ENCODE measurements at regions not wholly inside any gene's neighbourhood (a gene's known extent, or its start where the extent isn't known, plus 50 kb on each side); places are given as distances from the start of the nearest gene placed in this dataset.

DNA sequence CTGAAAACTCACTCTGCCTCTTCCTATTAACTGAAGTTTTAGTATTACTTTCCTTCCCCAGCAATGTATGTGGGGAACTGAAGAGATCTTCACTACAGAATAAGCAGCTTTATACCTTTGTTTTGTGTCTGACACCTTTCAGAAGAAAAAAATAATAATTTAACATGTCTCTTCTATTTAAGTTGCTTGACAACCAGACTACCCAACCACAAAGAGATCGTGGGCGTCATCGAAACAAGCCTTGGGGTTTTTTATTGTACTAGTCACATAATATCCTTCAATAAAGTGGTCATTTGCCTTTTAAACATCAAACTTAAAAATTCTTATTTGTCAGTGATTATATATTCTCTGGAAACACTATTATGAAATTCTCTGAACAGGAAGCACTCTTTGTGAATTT lies 123.7 kb downstream of the CHD9NB start:
- intact Hi-C loops (cut with DNase I; ENCODE audit: low total_unique reads) (no loop called here), in situ Hi-C loops (cut with MboI; ENCODE audit: low pct_ligation_motif_present in 1 of 4, low pct_unique_long_range_greater_than_20kb in 1 of 4, low sequenced_read_pairs in 3 of 4) (no loop called here)
- Histone ChIP-seq H3K4me3 (no peak overlapping the region), H3K4me1 (no peaks in the 10 kb centered on the region), H3K27ac (no peak overlapping the region), H3K36me3 (no peaks in the 10 kb centered on the region), H3K9me3 (no peaks in the 10 kb centered on the region), H3K27me3 (no peaks in the 10 kb centered on the region)
- TF ChIP-seq POLR2AphosphoS5 (IDR thresholded peaks at IDR 0.05) (no peak), POLR2A (IDR thresholded peaks at IDR 0.05) (no peak), EP300 (IDR thresholded peaks at IDR 0.05; ENCODE audit: low read depth) (no peak)
- TF ChIP-seq, protein P1, sequence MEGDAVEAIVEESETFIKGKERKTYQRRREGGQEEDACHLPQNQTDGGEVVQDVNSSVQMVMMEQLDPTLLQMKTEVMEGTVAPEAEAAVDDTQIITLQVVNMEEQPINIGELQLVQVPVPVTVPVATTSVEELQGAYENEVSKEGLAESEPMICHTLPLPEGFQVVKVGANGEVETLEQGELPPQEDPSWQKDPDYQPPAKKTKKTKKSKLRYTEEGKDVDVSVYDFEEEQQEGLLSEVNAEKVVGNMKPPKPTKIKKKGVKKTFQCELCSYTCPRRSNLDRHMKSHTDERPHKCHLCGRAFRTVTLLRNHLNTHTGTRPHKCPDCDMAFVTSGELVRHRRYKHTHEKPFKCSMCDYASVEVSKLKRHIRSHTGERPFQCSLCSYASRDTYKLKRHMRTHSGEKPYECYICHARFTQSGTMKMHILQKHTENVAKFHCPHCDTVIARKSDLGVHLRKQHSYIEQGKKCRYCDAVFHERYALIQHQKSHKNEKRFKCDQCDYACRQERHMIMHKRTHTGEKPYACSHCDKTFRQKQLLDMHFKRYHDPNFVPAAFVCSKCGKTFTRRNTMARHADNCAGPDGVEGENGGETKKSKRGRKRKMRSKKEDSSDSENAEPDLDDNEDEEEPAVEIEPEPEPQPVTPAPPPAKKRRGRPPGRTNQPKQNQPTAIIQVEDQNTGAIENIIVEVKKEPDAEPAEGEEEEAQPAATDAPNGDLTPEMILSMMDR (IDR thresholded peaks at IDR 0.05) = no peak
- WGBS, 2 donors (ENCODE audit: low coverage in 1 of 2) = 67 to 73% methylated on average over 3 of the region's 3 CpGs
- no peak for DNase-seq

DNA sequence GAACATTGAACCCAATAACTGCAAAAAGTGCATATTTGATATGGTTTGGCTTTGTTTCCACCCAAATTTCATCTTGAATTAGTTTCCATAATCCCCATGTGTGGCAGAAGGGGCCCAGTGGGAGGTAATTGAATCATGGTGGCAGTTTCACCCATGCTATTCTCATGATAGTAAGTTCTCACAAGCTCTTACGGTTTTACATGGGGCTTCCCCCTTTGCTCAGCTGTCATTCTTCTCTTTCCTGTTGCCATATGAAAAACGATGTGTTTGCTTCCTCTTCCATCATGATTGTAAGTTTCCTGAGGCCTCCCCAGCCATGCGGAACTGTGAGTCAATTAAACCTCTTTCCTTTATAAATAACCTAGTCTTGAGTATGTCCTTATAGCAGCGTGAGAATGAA lies 127.6 kb downstream of the CHD9NB start:
- in situ Hi-C loops (cut with MboI; ENCODE audit: low pct_ligation_motif_present in 1 of 4, low pct_unique_long_range_greater_than_20kb in 1 of 4, low sequenced_read_pairs in 3 of 4) (no loop called here), intact Hi-C loops (cut with DNase I; ENCODE audit: low total_unique reads) (no loop called here)
- Histone ChIP-seq H3K9me3 (no peaks in the 10 kb centered on the region), H3K27ac (no peak overlapping the region), H3K4me1 (no peaks in the 10 kb centered on the region), H3K27me3 (no peaks in the 10 kb centered on the region), H3K4me3 (no peak overlapping the region), H3K36me3 (no peaks in the 10 kb centered on the region)
- 50 to 52% methylated on average over 4 of the region's 4 CpGs for WGBS, 2 donors (ENCODE audit: low coverage in 1 of 2)
- TF ChIP-seq, protein P1 (IDR thresholded peaks at IDR 0.05) = no peak
- TF ChIP-seq POLR2AphosphoS5 (IDR thresholded peaks at IDR 0.05) (no peak), POLR2A (IDR thresholded peaks at IDR 0.05) (no peak), EP300 (IDR thresholded peaks at IDR 0.05; ENCODE audit: low read depth) (no peak)
- no peak for DNase-seq

DNA sequence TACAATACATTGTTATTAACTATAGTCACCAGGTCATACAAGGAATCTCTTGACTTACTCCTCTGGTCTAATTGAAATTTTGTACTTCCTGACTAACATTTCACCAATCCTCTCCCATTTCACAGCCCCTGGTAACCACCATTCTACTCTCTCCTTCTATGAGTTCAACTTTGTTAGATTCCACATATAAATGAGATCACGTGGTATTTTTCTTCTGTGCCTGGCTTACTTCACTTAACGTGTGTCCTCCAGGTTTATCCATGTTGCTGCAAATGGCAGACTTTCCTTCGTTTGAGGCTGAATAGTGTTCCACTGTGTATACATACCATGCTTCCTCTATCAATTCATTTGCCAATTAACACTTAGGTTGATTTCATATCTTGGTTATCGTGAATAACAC lies 128.5 kb downstream of the CHD9NB start:
- Histone ChIP-seq H3K9me3 (no peaks in the 10 kb centered on the region), H3K4me3 (no peak overlapping the region), H3K27me3 (no peaks in the 10 kb centered on the region), H3K27ac (no peak overlapping the region), H3K4me1 (no peaks in the 10 kb centered on the region), H3K36me3 (no peaks in the 10 kb centered on the region)
- WGBS, 2 donors (ENCODE audit: low coverage in 1 of 2) = 71 to 75% methylated on average over 4 of the region's 4 CpGs
- intact Hi-C loops (cut with DNase I; ENCODE audit: low total_unique reads) = no loop called here
- TF ChIP-seq, protein P1 (IDR thresholded peaks at IDR 0.05) = no peak
- TF ChIP-seq EP300 (IDR thresholded peaks at IDR 0.05; ENCODE audit: low read depth) (no peak), POLR2AphosphoS5 (IDR thresholded peaks at IDR 0.05) (no peak), POLR2A (IDR thresholded peaks at IDR 0.05) (no peak)
- no peak for DNase-seq
- in situ Hi-C loops (cut with MboI; ENCODE audit: low pct_ligation_motif_present in 1 of 4, low pct_unique_long_range_greater_than_20kb in 1 of 4, low sequenced_read_pairs in 3 of 4) = loop anchor here in 3 of 4 donors (25.0 kb wide), 2 partner anchors 737 to 862 kb away; no protein-coding TSS in a partner anchor

DNA sequence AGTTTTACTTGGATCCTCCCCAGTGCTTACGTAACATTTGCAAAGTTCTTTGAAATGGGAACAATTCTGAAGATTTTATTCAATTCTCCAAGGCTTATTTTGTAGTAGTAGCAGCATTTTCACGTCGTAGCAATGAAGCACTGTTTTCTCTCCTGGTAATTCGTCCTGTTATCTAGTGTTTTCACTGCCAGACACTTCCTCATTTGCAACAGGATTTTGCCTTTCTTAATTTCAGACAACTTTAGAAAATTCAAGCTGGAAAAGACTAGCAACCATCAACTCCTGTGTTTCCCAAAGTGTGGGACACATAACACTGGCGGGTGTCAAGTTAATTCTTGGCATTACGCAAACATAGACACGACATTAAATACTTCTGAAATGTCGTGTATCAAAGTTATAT lies 131.6 kb downstream of the CHD9NB start:
- WGBS, 2 donors (ENCODE audit: low coverage in 1 of 2) = 67 to 74% methylated on average over 8 of the region's 8 CpGs
- in situ Hi-C loops (cut with MboI; ENCODE audit: low pct_ligation_motif_present in 1 of 4, low pct_unique_long_range_greater_than_20kb in 1 of 4, low sequenced_read_pairs in 3 of 4) (loop anchor here in 3 of 4 donors (25.0 kb wide), 2 partner anchors 734 to 859 kb away; no protein-coding TSS in a partner anchor), intact Hi-C loops (cut with DNase I; ENCODE audit: low total_unique reads) (no loop called here)
- H3K4me3 ChIP-seq = no peak overlapping the region
- TF ChIP-seq POLR2AphosphoS5 (IDR thresholded peaks at IDR 0.05) (no peak), POLR2A (IDR thresholded peaks at IDR 0.05) (no peak), EP300 (IDR thresholded peaks at IDR 0.05; ENCODE audit: low read depth) (no peak)
- TF ChIP-seq, protein P1 (IDR thresholded peaks at IDR 0.05) = no peak
- H3K4me1 ChIP-seq = no peaks in the 10 kb centered on the region
- DNase-seq = no peak
- H3K36me3 ChIP-seq = no peaks in the 10 kb centered on the region
- H3K27ac ChIP-seq = no peak overlapping the region
- H3K27me3 ChIP-seq = no peaks in the 10 kb centered on the region
- H3K9me3 ChIP-seq = no peaks in the 10 kb centered on the region

Measured in transverse colon (tissue), 4 donors.